NCI-H345 (cell line): ENCODE measurements at regions not wholly inside any gene's neighbourhood (a gene's known extent, or its start where the extent isn't known, plus 50 kb on each side); places are given as distances from the start of the nearest gene placed in this dataset.
A peak's percentile ranks its signal among the peaks of the same experiment; 100 is the strongest.

ENCODE experiments used
- DNase-seq: peaks from one replicate; lab custom pipeline; 2025; lab: John Stamatoyannopoulos, UW

GRCh38 chr1:189851806-189852367, 625.8 kb downstream of the BRINP3 start:
- no peak for DNase-seq

- no peak for DNase-seq
These were observed 618.2 kb downstream of the BRINP3 start for GRCh38 chr1:189859385-189859977.

- no peak for DNase-seq
These were observed 611.1 kb downstream of the BRINP3 start for GRCh38 chr1:189866606-189867005.

DNA sequence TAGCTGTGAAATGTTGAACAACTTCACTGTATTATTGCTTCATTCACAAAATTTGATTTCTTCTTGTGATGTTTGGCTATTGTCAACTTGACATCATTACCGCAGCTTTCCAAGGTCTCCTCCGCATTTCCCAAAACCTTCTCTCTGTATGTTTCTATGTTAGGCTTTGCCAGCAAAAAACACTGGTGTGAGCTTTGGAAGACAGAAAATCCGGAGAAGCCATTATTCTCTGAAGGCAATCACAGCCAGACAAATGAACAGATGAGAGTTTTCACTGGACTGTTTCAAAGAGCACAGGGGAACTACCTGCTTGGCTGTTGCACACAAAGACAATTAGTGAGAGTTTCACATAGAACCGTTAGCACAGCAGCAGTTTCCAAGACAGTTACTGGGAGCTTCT, 609.6 kb downstream of the BRINP3 start:
- DNase-seq, result no peak

DNA sequence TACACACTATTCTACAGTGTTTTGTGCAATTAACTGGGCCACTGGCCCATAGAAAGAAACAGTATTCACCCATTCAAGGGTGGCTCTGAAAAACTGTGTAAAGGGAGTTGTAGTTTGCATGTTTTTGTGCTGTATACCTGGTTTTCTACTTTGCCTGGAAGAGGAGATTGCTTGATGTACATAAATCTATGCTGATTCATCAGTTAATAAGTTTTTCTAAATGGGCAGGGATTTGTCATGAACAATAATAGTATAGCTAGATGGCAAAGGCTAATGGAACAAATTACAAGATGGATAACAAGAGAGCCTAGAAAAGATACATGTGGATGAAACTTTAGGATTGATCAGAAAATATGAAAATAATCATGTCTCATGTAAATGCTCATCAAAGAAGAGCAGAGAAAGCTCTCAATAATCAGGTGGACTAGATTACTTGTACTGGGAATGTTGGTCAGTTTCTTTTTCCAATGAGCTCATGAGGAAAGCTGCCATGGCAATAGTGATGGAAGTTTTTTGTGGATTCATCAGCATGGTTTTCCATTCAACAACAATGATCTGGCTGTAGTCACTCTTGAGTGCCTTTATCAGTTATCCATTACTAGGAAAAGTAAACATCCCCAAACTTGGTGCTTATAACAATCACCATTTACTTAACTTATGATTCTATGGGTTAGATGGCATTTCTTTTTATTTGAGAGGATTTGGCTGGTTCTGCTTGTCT, 602.8 kb downstream of the BRINP3 start:
- no peak for DNase-seq

DNA sequence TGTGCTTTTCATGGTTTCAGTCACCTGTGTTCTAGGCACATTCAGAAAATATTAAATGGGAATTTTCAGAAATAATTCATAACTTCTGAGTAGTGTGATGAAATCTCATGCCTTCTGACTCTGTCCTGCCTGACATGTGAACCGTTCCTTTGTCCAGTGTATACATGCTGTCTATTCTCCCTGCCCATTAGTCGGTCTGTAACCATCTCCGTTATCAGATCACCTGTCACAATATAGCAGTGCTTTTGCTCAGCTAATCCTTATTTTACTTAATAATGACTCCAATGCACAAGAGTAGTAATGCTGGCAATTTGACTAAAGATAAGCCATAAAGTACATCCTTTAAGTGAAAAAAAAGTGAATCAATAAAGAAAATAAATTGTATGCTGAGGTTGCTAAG, 597.5 kb downstream of the BRINP3 start:
- no peak for DNase-seq

- peak; percentile 57 for DNase-seq
These were observed 577.8 kb downstream of the BRINP3 start for GRCh38 chr1:189899686-189900425.

DNA sequence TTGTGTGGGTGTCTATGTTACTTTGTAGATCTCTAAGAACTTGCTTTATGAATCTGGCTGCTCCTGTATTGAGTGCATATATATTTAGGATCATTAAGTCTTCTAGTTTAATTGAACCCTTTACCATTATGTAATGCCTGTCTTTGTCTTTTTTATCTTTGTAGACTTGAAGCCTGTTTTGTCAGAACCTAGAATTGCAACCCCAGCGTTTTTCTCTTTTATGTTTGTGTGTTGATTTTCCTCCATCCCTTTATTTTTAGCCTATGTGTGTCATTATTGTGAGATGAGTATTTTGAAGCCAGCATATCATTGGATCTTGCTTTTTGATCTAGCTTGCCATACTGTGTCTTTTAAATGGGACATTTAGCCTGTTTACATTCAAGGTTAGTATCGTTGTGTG, 573.2 kb downstream of the BRINP3 start:
- no peak for DNase-seq

GRCh38 chr1:189908113-189908512, 569.6 kb downstream of the BRINP3 start:
- no peak for DNase-seq

GRCh38 chr1:189921613-189922012, 556.1 kb downstream of the BRINP3 start:
- DNase-seq, result no peak

DNA sequence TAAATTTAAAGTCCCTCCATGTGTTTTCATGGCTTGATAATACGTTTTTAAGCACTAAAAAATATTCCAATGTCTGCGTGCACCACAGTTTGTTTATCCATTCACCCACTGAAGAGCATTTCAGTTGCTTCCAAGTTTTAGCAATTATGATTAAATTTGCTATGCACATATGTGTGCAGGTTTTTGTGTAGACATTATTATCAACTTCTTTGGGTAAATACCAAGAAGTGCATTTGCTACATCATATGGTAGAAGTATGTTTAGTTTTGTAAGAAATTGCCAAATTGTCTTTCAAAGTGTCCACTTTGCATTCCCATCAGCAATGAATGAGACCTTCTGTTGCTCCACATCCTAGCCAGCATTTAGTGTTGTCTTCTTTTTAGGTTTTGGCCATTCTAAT, 550.0 kb downstream of the BRINP3 start:
- no peak for DNase-seq

- DNase-seq, result no peak
These were observed 548.1 kb downstream of the BRINP3 start for GRCh38 chr1:189929501-189930099.

GRCh38 chr1:189936861-189937260, 540.8 kb downstream of the BRINP3 start:
- DNase-seq, result no peak

DNA sequence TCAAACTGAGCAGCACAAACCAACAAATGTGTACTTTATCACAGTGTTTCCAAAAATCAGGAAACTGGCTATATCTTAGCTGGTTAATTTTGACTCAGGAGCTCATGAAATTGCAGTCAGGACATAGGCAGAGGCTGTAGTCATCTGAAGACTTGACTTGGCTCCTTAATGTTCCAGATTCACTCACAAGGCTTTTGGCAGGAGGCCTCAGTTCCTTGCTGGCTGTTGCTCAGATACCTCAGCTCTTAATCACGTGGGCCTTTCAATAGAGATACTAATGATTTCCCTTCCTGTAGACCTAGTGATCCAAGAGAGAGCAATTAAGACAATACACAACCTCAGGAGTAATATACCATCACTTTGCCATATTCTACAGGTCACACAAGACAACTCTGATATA, 537.7 kb downstream of the BRINP3 start:
- DNase-seq, result no peak

DNA sequence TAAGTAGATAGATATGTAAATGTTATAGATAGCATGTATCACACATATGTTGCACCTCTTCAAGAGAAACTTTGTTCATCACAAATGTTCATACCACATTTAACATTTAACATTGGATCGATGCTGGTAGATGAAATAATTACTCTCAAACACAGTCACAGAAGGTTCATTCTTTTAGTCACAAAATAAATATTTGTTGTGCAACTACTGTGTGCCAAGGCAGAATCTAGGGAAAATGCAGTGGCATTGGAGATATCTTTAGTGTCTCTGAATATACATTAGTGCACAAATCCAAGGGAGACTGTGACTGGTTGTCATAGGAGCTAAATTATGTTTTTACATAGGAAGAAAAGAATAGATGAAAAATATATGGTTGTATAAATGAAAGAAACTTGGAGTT, 535.7 kb downstream of the BRINP3 start:
- no peak for DNase-seq

- DNase-seq, result no peak
These were observed 518.9 kb downstream of the BRINP3 start for GRCh38 chr1:189958756-189959155.

DNA sequence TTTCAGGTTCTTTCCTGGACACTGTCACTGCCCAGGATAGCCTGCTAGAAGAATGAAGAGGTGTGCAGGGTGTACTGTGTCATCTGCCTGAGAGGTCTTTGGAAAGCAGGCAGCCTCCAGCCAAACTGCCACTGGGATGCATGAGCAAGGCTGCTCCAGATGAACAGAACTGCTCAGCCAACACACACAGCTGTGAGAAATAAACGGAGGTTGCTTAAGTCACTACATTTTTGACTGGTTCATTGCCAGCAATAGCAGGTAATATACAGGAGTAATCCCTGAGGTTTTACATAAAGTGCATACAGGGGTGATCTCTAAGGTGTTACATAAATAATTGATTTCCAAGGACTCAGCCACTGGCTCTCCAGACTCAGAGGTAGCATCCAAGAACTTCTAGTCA, 516.9 kb downstream of the BRINP3 start:
- DNase-seq, result no peak

DNA sequence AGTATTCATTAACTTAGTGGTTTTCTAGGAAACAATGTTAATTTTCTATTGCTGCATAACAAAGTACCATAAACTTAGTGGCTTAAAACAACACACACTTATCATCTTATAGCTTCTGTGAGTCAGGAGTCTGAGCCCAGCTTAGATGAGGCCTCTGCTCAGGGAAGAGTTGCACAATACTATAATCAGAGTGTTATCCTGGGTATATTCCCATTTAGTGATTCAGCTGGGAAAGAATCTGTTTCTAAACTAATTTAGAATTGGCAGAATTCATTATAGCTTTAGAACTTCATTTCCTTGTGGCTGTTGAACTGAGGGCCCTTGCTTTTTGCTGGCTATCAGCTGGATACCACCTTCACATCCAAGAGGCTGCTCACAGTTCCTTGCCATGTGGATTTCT, 515.5 kb downstream of the BRINP3 start:
- DNase-seq, result no peak

- DNase-seq, result peak; percentile 8
These were observed 507.1 kb downstream of the BRINP3 start for GRCh38 chr1:189970331-189971230.

GRCh38 chr1:189971656-189972055, 506.0 kb downstream of the BRINP3 start:
- no peak for DNase-seq

DNA sequence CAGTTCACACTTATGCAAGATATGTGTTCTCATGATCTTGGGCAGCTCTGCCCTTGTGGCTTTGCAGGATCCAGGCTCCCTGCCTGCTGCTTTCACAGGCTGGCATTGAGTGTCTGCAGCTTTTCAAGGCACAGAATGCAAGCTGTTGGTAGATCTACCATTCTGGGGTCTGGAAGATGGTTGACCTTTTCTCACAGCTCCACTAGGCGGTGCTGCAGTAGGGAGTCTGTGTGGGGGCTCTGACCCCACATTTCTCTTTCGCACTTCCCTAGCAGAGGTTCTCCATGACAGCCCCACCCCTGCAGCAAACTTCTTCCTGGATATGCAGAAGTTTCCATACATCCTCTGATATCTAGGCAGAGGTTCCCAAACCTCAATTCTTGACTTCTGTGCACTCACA, 500.5 kb downstream of the BRINP3 start:
- DNase-seq, result no peak
